Activated CD4-positive, alpha-beta T cell treated with anti-CD3 and anti-CD28 coated beads, Interleukin-2, amount 50 U/mL, for 48 hours (primary cell): ENCODE measurements at regions not wholly inside any gene's neighbourhood (a gene's known extent, or its start where the extent isn't known, plus 50 kb on each side); places are given as distances from the start of the nearest gene placed in this dataset.
"Not testable (repeated sequence)": the region's sequence is repeated elsewhere in the genome, so short reads cannot be mapped to it uniquely, and the experiment has no call there.

ENCODE experiments used
- DNase-seq, 2 experiments: peaks; one replicate each; pipeline ENCODE4 v3.0.0-alpha.2; 2020

DNA sequence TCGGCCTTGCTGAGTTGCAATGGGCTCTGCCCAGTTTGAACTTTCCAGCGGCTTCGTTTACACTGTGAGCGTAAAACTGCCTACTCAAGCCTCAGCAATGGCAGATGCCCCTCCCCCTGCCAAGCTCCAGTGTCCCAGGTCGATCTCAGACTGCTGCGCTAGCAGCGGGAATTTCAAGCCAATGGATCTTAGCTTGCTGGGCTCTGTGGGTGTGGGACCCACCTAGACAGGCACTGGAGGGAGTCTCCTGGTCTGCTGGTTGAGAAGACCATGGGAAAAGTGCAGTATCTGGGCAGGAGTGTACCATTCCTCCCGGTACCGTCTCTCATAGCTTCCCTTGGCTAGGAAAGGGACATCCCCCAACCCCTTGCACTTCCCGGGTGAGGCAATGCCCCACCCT lies 88.2 kb downstream of the KLHL28 start:
- DNase-seq = no peak

DNA sequence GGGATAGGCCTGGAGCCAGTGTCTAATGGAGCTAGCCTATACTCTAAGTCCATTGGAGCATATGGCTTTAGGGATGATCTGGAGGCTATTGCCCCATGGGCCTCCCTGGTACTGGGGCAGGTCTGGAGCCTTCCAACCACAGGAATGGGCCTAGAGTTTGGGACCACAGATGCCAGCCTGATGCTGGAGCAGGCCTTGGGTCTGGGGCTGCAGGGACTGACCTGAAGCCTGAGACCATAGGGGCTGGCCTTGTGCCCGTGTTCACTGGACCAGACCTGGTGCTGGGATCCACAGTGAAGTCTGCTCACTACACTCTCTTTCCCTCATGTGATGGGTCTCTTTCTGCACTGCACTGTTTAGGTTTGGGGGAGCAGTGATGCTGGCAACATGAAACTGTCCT lies 95.0 kb downstream of the KLHL28 start:
- no peak for DNase-seq

DNA sequence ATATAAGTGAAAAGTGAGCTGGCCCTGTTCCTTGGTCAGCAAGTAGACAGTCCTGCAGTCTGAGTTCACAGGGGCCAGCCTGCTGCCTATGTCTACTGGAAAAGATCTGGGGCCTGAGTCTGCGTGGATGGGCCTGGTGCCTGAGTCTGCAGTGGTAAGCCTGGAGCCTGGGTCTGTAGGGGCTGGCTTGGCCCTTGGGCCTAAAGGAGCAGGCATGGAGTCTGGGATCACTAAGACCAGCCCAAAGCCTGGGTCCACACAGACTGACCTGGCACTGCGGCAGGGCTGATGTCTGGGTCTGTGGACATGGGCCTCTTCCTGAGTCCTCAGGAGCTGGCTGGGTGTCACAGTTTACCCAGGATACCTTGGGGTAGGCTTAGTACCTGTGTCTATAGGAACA lies 95.4 kb downstream of the KLHL28 start:
- DNase-seq = no peak

DNA sequence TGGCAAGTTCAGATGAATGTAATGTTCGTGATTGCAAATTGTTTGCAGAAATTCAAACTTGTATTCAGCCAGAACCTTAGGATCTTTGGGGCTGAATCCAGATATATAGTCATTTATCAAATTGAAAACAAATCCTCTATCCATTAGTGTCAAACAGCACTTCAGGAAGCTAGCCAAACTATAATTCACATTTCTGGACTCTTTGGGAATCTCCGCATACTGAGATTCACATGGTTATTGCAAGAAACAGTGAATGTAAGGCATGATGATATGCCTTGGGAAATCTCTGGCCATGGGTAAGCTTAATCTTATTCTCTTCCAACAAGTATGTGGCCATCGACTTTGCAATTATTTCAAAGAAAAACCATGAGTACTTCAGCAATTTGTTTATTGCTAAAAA lies 98.5 kb downstream of the KLHL28 start:
- DNase-seq = no peak

DNA sequence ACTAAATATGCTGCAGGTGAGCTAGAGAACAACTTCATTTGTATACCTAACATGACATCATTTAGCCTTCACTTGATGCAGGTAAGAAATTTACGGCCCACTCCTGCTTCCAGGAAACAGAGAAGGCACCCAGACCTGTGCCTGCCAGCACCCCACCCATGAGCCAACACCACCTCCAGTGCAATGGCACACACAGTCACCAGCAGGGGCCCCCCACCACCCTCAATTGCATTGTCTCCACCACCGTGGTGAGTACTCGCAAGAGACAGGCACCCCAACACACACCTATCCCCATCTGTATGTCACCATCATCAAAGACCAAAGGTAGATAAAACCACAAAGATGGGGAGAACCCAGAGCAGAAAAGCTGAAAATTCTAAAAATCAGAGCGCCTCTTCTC lies 107.6 kb downstream of the KLHL28 start:
- DNase-seq = peak in 1 of 2 experiments; percentile 6

DNA sequence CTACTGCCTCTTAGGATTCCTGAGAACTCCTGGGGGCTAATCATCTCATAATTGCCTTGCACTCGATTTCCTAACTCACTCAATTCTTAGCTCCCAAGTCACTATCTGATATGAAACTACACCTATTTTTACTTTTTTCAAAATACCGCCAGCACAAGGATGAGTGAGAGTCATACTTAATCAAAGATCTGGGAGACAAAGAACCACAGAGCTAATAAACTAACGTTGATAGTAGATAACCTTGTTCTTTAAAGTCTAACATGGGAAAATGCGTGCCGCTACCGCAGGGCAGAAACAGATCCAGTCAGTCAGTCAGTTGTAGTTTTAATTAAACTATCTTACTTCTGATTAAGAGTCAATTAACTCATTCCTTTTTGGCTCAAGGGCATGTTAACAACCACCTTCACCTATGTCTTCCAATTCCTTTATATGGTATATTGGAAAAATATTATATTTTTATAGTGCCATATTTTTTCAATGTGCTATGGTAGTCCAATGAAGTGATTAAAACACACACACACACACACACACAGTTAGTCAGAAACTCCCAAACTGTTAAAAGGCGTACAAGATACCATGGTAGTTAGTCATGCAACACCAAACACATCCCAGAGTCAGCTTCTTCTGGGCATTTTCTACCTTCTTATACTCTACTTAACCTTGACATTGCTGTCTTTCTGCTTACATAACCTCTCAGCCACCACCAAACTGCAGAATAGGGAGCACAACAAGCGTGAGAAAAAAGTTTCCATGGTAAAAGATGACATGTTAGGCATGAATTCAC lies 114.0 kb downstream of the KLHL28 start:
- DNase-seq = no peak

DNA sequence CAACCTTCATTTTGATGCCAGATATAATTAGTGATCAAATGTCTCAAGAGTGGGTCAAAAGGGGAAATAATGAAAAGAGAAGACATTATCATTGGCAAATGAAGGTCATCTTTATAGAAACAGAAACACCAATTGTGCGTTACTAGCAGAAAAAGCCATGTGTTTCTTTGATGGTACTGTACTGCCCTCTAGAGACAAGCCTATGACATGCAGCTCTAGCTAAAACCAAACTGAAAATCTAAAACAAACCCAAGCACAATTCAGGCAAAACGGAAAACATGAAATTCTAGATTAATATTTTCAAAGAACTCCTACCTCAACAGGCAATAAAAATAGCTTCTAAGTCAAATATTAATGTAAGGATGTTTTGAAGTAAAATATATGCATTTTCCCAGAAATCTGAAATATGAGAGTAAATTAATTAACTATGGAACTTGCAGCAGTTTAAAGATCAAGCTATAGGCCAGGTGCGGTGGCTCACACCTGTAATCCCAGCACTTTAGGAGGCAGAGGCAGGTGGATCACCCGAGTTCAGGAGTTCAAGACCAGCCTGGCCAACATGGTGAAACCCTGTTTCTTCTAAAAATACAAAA lies 115.4 kb downstream of the KLHL28 start:
- no peak for DNase-seq

DNA sequence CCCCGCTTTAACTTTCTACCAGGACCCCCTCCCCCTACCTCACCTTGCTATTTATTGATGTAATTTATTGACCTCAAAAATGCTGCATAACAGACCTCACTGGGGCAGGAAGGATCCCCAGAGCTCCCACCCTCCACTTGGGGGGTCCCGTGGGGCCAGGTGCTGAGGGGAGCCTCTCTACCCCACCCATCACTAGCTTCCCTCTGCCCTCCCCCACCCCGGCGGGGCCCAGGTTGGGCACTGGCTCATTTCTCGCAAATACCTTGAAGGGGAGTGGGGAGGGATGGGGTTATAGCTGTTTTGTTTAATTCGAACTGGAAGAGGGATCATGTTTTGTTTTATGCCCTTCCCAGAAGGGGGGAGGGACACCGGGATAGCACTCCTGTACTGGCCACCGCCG lies 125.8 kb downstream of the KLHL28 start:
- DNase-seq = not testable (repeated sequence)

DNA sequence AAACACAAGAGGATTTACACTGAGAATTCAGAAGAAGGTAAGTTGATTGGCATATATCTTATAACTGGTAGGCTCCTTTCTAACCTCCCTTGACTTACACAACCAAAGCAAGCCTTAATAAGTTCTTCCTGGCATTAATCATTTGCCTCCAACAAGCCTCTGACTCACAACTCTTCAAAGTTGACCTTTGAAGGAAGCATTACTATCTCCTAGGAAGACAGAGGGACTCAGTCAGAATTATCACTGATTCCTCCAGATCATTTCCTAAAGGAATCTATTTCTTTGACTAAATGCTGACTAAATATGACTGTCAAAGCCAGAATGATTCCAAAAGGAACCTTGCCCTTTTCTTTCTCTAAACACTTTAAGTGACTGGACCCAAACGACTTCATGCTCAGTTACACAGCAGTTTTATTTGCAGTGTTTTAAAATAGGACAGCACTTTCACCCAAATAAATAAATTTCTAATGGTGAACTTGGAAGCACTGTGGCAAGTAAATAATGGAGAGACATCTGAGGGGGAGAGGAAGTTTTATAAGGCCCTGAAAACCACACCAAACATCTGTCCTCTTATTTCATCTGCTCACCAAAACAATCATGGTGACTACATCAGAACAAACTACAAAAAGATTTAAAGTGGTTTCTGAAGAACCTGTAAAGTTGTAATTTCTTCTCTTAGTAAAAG lies 128.2 kb downstream of the KLHL28 start:
- DNase-seq = no peak

DNA sequence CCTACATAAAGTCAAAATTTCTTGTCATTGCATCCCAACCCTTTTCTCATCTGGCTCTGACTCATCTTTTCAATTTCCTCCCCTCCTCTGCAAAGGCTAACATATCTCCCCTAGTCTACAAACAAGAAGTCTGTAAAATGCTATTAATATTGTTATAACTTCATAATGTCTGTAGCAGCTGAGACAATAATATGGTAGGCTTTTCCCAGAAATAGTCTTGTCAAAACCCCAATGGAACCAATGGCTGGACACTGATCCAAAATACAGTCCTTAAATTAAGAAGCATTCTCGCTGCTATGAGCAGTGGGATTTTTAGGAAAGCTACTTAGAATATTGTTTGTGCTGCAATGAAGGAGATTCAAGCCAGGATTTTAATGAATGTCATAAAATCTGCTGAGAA lies 131.4 kb downstream of the KLHL28 start:
- no peak for DNase-seq

DNA sequence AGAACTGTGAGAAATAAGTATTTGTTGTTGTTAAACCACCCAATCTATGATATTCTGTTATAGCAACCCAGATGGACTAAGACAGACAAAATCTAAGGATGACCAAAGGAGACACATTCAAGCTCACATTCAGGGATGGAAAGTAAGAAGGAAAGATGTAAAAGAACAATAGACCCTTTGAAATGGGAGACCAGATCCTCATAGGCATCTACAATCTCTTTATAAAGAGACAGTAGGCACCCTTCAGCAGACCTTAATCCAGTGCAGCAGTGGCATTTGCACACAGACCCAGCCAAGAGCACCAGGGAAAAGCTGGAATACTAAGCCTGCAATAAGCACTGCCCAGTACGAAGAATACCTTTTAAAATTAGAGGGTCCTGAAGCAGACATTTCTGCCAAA lies 132.7 kb downstream of the KLHL28 start:
- no peak for DNase-seq

- DNase-seq = no peak
These were observed 133.7 kb downstream of the KLHL28 start for GRCh38 chr14:44828023-44828422.

- DNase-seq = no peak
These were observed 141.3 kb downstream of the KLHL28 start for GRCh38 chr14:44820230-44820964.

GRCh38 chr14:44814196-44814595 lies 147.6 kb downstream of the KLHL28 start:
- no peak for DNase-seq

GRCh38 chr14:44812672-44813071 lies 149.1 kb downstream of the KLHL28 start:
- no peak for DNase-seq

GRCh38 chr14:44804391-44804790 lies 157.4 kb downstream of the KLHL28 start:
- DNase-seq = no peak

GRCh38 chr14:44803239-44803905 lies 158.4 kb downstream of the KLHL28 start:
- no peak for DNase-seq

DNA sequence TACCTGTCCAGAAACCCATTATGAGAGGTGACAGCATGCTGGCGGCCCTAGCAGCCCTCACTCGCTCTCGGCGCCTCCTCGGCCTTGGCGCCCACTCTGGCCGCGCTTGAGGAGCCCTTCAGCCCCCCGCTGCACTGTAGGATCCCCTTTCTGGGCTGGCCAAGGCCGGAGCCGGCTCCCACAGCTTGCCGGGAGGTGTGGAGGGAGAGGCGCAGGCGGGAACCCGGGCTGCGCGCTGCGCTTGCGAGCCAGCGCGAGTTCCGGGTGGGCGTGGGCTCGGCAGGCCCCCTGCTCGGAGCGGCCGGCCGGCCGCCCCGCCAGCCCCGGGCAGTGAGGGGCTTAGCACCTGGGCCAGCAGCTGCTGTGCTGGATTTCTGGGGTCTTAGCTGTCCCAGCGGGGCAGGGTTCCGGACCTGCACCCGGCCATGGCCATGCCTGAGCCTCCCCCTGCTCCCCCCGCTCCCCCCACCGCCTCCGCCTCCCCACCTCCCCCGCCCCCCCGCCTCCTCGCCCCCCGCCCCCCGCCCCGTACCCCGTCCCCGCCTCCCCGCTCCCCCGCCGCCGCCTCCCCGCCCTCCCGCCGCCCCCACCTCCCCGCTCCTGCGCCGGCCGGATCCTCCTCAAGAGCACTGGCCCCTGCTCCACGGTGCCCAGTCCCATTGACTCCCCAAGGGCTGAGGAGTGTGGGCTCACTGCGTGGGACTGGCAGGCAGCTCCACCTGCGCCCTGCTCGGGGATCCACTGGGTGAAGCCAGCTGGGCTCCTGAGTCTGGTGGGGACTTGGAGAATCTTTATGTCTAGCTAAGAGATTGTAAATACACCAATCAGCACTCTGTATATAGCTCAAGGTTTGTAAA lies 163.1 kb downstream of the KLHL28 start:
- DNase-seq = no peak

GRCh38 chr14:44795725-44796124 lies 166.0 kb downstream of the KLHL28 start:
- no peak for DNase-seq

DNA sequence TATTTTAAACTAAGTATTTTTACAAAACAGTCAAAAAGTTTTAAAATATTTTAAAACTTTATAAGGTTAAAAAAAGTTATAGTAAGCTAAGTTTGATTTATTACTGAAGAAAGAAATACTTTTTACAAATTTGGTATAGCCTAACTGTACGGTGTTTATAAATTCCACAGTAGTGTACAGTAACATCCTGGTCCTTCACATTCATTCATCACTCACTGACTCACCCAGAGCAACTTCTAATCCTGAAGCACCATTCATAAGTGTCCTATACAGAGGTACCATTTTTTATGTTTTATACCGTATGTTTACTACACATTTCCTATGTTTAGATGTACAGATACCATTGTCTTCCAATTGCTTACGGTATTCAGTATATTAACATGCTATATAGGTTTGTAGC lies 170.0 kb downstream of the KLHL28 start:
- DNase-seq = no peak

GRCh38 chr14:44788612-44789011 lies 173.1 kb downstream of the KLHL28 start:
- no peak for DNase-seq

DNA sequence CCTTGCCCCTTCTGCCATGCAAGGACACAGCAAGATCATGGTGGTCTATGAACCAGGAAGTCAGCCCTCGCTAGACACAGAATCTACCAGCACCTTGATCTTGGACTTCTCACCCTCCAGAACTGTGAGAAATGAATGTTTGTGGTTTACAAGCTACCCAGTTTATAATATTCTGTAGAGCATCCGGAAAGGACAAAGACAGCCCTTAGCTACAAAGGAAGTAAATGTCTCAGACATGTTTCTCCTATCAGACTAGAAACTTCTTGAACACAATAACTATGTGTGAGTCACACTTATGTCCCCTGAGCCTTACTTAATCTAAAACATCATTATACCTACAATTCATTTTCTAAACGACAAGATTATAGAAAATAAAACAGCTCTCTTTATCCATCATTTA lies 176.7 kb downstream of the KLHL28 start:
- DNase-seq = no peak
